Effector memory CD4-positive, alpha-beta T cell (primary cell): ENCODE measurements at regions not wholly inside any gene's neighbourhood (a gene's known extent, or its start where the extent isn't known, plus 50 kb on each side); places are given as distances from the start of the nearest gene placed in this dataset.

Source experiments
- DNase-seq, 3 donors: peaks; one replicate each; pipeline ENCODE4 v3.0.0-alpha.2; 2020
- H3K27ac ChIP-seq: 2 replicates; pipeline ENCODE4 v1.7.0; 2013; ENCODE audit warnings: mild to moderate bottlenecking, low read length, moderate library complexity; ENCODE audit not compliant: insufficient read depth, poor library complexity, severe bottlenecking
- H3K27me3 ChIP-seq: replicated peaks from 2 replicates; pipeline ENCODE4 v1.7.0; 2013; ENCODE audit warnings: mild to moderate bottlenecking, low read length; ENCODE audit not compliant: insufficient read depth, control insufficient read depth, poor library complexity, severe bottlenecking
- H3K36me3 ChIP-seq: 2 replicates; pipeline ENCODE4 v1.7.0; 2013; ENCODE audit warnings: mild to moderate bottlenecking, low read length, moderate library complexity; ENCODE audit not compliant: control insufficient read depth, insufficient read depth
- H3K4me1 ChIP-seq: 2 replicates; pipeline ENCODE4 v1.7.0; 2013; ENCODE audit warnings: low read length, mild to moderate bottlenecking; ENCODE audit not compliant: control insufficient read depth, insufficient read depth, poor library complexity, severe bottlenecking
- H3K4me3 ChIP-seq: 2 replicates; pipeline ENCODE4 v1.7.0; 2013; ENCODE audit warnings: low read length, low read depth, mild to moderate bottlenecking; ENCODE audit not compliant: insufficient read depth, poor library complexity, severe bottlenecking
- H3K9me3 ChIP-seq: 2 replicates; pipeline ENCODE4 v1.7.0; 2013; ENCODE audit warnings: mild to moderate bottlenecking, low read length, moderate library complexity; ENCODE audit not compliant: control insufficient read depth

DNA sequence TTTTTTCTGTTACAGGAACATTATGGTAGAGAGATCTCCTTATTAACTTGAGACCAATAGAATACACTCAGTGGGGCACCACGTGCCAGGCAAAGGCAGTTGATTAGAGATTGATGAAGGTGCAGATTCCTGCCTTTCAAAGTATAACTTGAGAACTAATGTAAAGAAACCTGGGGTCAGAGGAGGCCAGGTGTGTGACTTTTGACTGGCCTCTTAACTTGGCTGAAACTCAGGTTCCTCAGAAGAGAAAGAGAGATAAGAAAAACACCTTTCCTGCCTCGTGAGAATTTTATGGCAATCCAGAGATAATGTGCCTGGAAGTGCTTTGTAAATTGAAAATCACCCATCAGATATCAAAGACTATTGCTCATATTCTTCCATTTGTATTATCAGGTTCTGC, 110.7 kb upstream of the GZMB start:
- DNase-seq = no peak
- Histone ChIP-seq H3K27me3 (no peaks in the 10 kb centered on the region), H3K9me3 (no peaks in the 10 kb centered on the region), H3K4me3 (no peak overlapping the region), H3K36me3 (no peaks in the 10 kb centered on the region), H3K27ac (no peak overlapping the region), H3K4me1 (no peaks in the 10 kb centered on the region)

DNA sequence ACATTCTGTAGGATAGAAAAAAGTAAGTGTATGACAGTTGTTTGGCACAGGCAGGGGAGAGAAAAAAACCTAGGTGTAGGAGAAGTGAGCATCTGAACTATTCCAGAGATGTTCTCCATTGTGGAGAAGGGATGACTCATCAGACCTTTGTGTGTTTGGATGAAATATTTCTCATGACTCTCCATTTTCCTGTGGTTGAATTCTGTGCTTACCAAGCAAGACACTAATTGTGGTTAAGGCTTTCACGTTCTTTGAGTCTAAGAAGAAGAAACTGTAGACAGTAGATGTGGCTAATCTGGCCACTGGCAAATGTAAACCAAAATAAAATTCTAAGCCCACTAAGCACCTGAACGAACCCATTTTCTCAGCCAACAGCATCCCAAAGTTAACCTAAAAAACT, 107.9 kb upstream of the GZMB start:
- Histone ChIP-seq H3K4me3 (no peak overlapping the region), H3K27ac (no peak overlapping the region)
- no peak for DNase-seq

DNA sequence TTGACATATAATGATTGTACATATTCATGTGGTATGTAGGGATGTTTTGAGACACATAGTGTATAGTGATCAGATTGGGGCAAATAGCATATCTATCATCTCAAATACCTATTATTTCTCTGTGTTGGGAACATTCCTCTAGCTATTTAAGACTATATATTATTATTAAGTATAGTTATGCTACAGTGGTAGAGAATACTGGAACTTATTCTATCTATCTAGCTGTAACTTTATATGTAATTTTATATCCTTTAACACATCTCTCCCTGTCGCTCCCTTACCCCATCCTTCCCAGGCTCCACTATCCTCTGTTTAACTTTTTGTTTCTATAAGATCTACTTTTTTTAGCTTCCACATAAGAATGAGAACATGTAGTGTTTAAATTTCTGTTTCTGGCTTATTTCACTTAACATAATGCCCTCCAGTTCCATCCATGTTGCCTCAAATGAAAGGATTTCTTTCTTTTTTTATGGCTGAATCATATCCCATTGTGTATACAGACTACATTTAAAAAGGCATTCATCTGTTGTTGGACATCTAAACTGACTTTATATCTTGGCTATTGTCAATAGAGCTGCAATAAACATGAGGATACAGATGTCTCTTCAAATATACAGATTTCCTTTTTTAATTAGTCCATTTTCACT, 102.1 kb upstream of the GZMB start:
- H3K36me3 ChIP-seq = no peaks in the 10 kb centered on the region
- H3K4me3 ChIP-seq = no peak overlapping the region
- no peaks in the 10 kb centered on the region for H3K27me3 ChIP-seq
- H3K27ac ChIP-seq = no peak overlapping the region
- no peaks in the 10 kb centered on the region for H3K4me1 ChIP-seq
- DNase-seq = no peak
- H3K9me3 ChIP-seq = no peaks in the 10 kb centered on the region

More for the DNA sequence above, 107.9 kb upstream of the GZMB start:
- Histone ChIP-seq H3K36me3 (no peaks in the 10 kb centered on the region), H3K27me3 (no peaks in the 10 kb centered on the region), H3K9me3 (no peaks in the 10 kb centered on the region), H3K4me1 (no peaks in the 10 kb centered on the region)

DNA sequence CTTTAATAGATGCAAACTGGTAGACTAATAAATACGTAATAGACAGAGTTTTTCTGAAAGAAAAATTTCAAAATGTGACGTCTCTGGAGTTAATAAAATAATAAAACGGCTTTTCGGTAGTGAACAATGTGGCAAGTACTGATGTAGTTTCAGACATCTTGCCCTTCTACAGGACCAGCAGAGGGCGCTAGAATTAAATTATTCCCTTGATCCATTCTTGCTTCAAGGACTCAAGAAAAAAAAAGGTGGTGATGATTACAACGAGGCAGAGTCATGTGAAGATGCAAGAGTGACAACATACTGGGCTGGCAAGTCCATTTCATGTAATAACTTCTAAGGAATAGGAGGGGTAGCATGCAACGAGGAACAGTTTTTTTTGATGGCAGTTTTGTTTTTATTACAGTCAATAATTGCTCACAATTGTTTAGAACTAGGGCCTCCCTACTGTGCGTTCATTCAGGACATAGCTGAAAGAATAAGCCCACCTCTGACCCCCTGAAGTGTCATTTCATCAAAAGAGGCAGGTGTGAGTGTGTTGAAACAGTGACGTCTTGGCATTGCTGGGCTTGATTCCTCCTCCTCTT, 101.0 kb upstream of the GZMB start:
- H3K27me3 ChIP-seq = no peaks in the 10 kb centered on the region
- no peaks in the 10 kb centered on the region for H3K9me3 ChIP-seq
- no peak for DNase-seq
- H3K4me3 ChIP-seq = no peak overlapping the region
- H3K27ac ChIP-seq = no peak overlapping the region
- H3K36me3 ChIP-seq = no peaks in the 10 kb centered on the region
- no peaks in the 10 kb centered on the region for H3K4me1 ChIP-seq

DNA sequence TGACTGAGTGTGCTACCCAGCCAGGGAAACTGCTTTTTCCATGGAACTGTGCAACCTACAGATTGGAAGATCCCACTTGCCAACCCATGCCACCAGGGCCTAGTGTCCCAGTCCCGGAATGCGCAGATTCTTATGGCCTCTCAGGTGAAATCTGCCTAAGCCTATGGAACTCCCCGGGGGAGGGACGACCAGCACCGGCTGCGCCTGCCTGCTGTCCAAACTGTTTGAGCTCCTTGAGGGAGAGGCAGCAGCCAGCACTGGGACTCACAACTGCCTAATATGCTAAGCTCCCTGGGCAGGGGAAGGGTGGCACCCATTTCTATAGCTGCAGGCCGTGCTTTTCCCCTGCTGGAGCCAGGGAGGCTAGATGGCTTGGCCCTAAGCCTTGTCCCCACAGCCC, 92.5 kb upstream of the GZMB start:
- no peak for DNase-seq
- Histone ChIP-seq H3K36me3 (no peaks in the 10 kb centered on the region), H3K4me3 (no peak overlapping the region), H3K27me3 (no peaks in the 10 kb centered on the region), H3K4me1 (no peaks in the 10 kb centered on the region), H3K27ac (no peak overlapping the region), H3K9me3 (no peaks in the 10 kb centered on the region)

DNA sequence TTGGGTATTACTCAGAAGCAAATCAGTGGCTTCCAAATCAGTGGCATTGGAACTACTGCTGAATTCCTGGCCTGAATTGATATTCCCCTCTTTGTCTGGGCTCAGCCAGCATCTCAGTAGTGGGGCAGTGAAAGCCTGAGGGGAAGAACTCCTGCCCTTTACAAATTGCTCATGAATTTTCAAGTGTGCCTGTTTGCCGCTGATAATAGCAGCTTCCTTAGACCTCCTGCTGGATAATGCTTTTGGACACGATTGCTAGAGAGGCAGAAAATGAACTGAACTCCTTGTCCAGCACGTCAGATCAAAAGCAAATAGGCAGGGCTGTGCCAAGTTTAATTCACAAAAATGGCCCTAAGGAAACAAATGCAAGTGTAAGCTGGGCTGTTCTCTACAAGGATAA, 91.3 kb upstream of the GZMB start:
- Histone ChIP-seq H3K27me3 (no peaks in the 10 kb centered on the region), H3K9me3 (no peaks in the 10 kb centered on the region), H3K27ac (no peak overlapping the region), H3K4me3 (no peak overlapping the region), H3K36me3 (no peaks in the 10 kb centered on the region), H3K4me1 (no peaks in the 10 kb centered on the region)
- no peak for DNase-seq

DNA sequence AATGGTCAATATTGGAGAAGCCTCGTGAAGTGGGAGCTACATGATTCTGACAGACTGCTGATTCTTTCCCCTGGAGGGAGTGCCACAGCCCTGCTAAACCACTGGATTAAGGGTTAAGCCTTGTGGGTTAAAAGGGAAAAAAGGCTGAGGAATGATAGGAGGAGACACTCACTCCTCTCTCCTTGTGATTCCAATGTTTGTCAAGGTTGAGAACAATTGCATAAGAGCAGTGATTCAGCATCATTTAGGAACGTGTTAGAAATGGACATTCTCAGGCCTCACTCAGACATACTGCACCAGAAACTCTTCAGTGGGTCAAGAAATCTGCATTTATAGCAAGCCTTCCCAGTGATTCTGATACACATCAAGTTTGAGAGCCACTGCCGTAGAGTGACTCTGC, 87.8 kb upstream of the GZMB start:
- H3K4me1 ChIP-seq = no peaks in the 10 kb centered on the region
- no peaks in the 10 kb centered on the region for H3K9me3 ChIP-seq
- no peak overlapping the region for H3K27ac ChIP-seq
- DNase-seq = no peak
- no peak overlapping the region for H3K4me3 ChIP-seq
- no peaks in the 10 kb centered on the region for H3K36me3 ChIP-seq
- no peaks in the 10 kb centered on the region for H3K27me3 ChIP-seq

DNA sequence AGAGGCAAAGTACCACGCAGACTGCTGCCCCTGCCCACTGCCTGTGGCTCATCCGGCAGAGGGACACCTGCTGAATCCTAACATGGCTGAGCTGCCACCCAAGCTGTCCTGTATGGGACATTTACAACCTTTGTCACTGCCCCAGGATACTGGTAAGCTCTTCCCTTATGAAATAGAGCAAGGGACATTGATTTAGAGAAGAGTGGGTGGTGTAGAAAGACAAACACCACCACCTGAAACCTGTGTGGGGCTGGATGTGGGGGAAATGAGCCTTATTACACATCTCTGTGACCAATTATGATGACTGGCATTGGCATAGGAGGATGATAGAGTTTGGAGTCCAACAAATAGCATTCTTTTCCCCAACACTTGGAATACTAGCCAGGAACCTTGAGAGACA, 81.2 kb upstream of the GZMB start:
- DNase-seq = no peak

DNA sequence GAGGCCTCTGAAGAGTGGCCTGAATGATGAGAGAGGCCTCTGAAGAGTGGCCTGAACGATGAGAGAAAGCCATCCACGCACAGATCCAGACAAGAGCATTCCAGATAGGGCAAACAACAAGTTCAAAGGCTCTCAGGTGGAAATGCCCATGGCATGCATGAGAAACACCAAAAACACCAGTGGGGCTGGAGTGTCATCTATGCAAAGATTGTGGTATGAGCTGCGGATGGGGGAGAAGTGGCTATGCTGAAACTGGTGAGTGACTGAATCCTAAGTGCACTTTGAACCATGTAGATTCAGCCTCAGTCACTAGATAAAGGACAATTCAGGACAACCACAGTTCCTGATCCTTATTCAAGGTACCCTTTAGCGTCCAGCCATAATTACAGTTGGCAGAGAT, 79.4 kb upstream of the GZMB start:
- H3K4me1 ChIP-seq = no peaks in the 10 kb centered on the region
- no peak overlapping the region for H3K4me3 ChIP-seq
- no peaks in the 10 kb centered on the region for H3K9me3 ChIP-seq
- no peaks in the 10 kb centered on the region for H3K36me3 ChIP-seq
- H3K27me3 ChIP-seq = no peaks in the 10 kb centered on the region
- no peak overlapping the region for H3K27ac ChIP-seq
- DNase-seq = no peak

More for the DNA sequence above, 81.2 kb upstream of the GZMB start:
- Histone ChIP-seq H3K4me1 (no peaks in the 10 kb centered on the region), H3K9me3 (no peaks in the 10 kb centered on the region), H3K27me3 (no peaks in the 10 kb centered on the region), H3K27ac (no peak overlapping the region), H3K36me3 (no peaks in the 10 kb centered on the region), H3K4me3 (no peak overlapping the region)

DNA sequence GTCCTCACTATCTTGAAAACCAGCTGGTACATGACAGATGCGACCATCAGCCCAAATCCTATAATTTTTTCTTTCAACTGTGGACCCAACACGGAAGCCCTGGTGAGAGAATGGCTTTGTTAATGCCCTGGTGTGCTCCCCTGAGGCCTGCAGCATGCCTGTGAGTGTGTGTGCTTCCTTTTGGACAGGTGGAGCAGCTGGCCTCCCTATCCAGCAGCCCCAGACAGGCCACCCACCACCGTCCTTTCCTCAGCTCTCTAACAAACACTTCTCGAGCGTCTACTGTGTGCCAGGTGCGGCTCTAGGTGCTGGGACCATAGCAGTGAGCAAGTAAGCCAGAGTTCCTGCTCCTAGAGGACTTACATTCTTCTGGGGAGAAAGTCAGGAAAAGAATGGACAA, 78.9 kb upstream of the GZMB start:
- Histone ChIP-seq H3K27ac (no peak overlapping the region), H3K4me1 (no peaks in the 10 kb centered on the region), H3K4me3 (no peak overlapping the region), H3K27me3 (no peaks in the 10 kb centered on the region), H3K9me3 (no peaks in the 10 kb centered on the region), H3K36me3 (no peaks in the 10 kb centered on the region)
- no peak for DNase-seq
